AG04450 (cell line): ENCODE measurements at regions not wholly inside any gene's neighbourhood (a gene's known extent, or its start where the extent isn't known, plus 50 kb on each side); places are given as distances from the start of the nearest gene placed in this dataset.

ENCODE experiments used
- CTCF ChIA-PET: fragments of 300-600, 350-600 bp; formaldehyde crosslinking; extraction: SDS; loops from one replicate; lab custom pipeline; 2022; ENCODE audit warnings: antibody characterized with exemption, inconsistent platforms; lab: Charles Lee
- POLR2A ChIA-PET: fragments of 350-600 bp; formaldehyde crosslinking; extraction: SDS; loops from one replicate; lab custom pipeline; 2021; ENCODE audit warnings: antibody characterized with exemption, inconsistent platforms; lab: Yijun Ruan, JAX
- DNase-seq: peaks from one replicate; pipeline ENCODE4 v3.0.0-alpha.2; 2011; ENCODE audit warnings: low read depth, low spot score
- H3K27ac ChIP-seq: one replicate; pipeline ENCODE4 v1.5.1; 2012; ENCODE audit warnings: low read depth, low read length, control low read depth
- H3K27me3 ChIP-seq: one replicate; pipeline ENCODE4 v1.6.0; 2012; ENCODE audit warnings: low read length; ENCODE audit not compliant: control insufficient read depth, insufficient read depth
- H3K4me3 ChIP-seq: 2 replicates; pipeline ENCODE4 v1.5.1; 2011; ENCODE audit warnings: mild to moderate bottlenecking, low read depth, low read length, control low read depth
- H3K9me3 ChIP-seq: 2 replicates; pipeline ENCODE4 v1.5.1; 2012; ENCODE audit warnings: low read length; ENCODE audit not compliant: control insufficient read depth, insufficient read depth
- TF ChIP-seq, protein P1 (sequence below): IDR thresholded peaks from 2 replicates; pipeline ENCODE4 v1.5.1; 2011; ENCODE audit warnings: low read depth, low read length, control low read depth, inconsistent platforms

DNA sequence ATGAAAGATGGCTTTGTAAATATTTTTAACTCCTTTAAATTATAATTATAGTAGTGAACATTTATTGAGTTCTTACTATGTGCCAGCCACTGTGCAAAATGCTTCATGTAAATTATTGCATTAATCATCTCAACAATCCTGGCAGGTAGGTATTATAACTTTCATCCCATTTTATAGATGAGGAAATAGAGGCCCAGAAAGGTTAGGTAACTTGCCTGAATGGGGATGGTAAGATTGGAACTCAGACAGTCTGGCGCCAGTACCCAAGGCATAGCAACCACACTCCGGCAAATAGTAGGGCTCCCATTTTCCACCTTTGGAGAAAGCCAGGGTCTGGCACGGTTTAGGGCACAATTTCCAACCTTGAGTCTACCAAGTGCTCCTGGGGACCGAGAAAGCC is 129.8 kb downstream of the VEGFA start:
- H3K27ac ChIP-seq, result no peak overlapping the region
- peaks cover 3% of the 10 kb centered on the region; the same call in 1 of the 2 replicates for H3K9me3 ChIP-seq
- peaks cover 4% of the 10 kb centered on the region for H3K27me3 ChIP-seq
- POLR2A ChIA-PET, result no interaction called here
- no peak for DNase-seq
- CTCF ChIA-PET, result no interaction called here
- TF ChIP-seq, protein P1, sequence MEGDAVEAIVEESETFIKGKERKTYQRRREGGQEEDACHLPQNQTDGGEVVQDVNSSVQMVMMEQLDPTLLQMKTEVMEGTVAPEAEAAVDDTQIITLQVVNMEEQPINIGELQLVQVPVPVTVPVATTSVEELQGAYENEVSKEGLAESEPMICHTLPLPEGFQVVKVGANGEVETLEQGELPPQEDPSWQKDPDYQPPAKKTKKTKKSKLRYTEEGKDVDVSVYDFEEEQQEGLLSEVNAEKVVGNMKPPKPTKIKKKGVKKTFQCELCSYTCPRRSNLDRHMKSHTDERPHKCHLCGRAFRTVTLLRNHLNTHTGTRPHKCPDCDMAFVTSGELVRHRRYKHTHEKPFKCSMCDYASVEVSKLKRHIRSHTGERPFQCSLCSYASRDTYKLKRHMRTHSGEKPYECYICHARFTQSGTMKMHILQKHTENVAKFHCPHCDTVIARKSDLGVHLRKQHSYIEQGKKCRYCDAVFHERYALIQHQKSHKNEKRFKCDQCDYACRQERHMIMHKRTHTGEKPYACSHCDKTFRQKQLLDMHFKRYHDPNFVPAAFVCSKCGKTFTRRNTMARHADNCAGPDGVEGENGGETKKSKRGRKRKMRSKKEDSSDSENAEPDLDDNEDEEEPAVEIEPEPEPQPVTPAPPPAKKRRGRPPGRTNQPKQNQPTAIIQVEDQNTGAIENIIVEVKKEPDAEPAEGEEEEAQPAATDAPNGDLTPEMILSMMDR, result no peak
- H3K4me3 ChIP-seq, result no peak overlapping the region

DNA sequence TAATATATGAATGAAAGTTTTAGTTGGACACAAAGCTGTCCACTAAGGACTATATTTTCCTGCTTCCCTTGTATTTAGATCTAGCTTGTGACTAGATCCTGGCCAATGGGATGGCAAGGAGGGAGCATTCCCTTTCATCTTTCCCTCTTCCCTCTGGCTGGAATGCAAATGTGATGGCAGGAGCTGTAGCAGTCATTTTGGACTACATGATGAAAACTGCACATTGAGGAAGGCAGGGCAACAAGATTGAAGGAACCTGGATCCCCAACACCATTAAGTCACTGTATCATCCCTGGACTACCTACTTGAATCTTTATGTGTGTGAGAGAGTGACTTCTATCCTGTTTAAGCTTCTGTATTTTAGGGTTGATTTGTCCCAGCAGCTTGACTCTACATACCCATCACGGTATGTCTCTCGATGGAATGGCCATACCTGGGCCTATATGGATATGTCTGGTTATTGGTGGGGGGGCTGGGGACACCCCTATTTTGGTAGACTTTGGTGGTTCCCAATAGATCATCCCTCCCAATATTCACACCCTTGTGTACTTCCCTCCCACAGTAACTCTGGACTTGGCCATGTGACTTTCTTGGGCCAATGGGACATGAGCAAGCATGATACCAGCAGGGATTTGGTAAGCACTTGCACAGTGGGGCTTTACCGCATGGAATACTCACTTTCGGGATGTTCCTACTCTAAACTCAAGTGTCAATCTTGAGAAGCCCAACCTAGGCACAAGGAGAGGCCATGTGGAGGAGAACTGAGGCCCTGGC is 128.5 kb downstream of the VEGFA start:
- Histone ChIP-seq H3K4me3 (no peak overlapping the region), H3K9me3 (peaks cover 3% of the 10 kb centered on the region; the same call in 1 of the 2 replicates), H3K27me3 (peaks cover 4% of the 10 kb centered on the region), H3K27ac (no peak overlapping the region)
- TF ChIP-seq, protein P1, result no peak
- POLR2A ChIA-PET, result no interaction called here
- CTCF ChIA-PET, result interaction anchor here (1.1 kb wide), 1 partner anchor 129 kb away, joined by 5 read pairs; no protein-coding TSS in a partner anchor
- no peak for DNase-seq

DNA sequence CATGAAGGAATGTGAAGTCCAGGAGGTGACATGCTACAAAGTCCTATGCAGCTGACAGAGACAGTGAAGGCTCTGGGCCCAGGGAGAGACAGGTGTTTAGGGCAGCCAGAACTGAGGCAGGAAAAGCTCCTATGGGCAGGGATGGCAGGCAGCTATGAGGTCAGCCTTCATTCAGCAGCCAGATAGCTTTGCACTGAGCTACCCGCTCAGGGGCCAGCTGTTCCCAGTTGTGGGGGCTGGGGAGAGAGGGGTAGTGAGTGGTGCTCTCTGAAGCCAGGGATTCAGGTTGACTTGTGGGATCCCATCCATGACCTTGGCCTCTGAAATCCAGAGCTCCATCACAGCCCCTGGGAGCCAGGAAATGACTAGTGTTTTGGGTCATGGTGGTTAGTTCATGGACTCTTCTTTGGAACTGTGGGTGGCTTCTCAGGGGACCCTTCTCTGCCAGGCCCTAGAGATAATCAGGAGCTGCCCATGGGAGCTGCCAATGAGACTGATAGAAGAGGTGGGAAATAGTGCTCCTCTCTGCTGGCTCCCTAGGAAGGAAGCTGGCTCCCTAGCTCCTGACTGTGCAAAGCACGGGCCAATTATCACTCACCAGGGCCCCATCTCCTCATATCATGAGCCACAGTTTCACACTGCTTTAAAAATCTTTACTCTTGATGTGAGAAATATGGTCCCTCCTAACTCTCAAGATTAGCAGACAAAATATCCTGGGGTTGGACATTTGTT is 127.7 kb downstream of the VEGFA start:
- ChIA-PET POLR2A (no interaction called here), CTCF (interaction anchor here (1.1 kb wide), 1 partner anchor 128 kb away, joined by 5 read pairs; no protein-coding TSS in a partner anchor)
- H3K9me3 ChIP-seq, result peaks cover 3% of the 10 kb centered on the region; the same call in 1 of the 2 replicates
- DNase-seq, result no peak
- TF ChIP-seq, protein P1, result no peak
- H3K27me3 ChIP-seq, result peaks cover 4% of the 10 kb centered on the region
- no peak overlapping the region for H3K4me3 ChIP-seq
- no peak overlapping the region for H3K27ac ChIP-seq

DNA sequence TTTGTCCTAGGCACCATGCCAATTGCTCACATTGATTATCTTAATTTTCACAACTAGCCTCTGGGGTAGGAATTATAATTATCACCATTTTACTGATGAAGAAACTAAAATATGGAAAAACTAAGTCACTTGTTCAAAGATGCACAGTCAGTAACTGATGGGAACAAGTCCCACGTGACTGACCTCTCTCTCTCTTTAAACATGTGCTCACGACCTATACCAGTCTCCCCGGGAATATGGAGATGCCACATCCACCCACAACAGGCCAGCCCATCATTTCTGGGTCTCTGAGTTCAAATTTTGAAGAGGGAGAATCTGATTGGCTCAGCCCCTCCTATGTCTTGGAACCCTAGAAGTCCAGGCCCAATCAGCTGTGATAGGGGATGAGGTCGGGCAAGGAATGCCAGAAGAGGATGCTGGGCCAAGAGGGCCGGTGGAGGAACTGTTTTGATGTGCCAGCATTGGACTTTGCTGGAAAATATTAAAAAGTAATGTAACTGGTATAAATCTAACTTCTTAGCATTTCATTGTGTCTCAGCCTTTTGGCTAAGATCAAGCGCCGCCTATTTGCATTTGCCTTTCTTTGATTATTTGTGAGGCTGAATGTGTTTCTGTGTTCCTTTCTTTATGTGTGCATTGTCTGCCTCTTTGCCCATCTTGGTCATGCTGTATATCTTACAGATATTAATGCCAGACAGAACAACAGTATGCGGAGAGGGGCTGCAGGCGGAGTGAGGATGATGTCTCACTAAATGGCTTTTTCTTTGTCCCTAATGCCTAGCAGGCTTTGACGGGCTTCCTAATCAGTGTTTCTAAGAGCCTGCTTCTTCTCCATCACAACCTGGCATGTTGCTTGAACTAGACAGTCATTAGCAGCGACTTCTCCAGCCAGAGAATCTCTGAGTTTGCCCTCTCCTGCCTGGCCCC is 126.6 kb downstream of the VEGFA start:
- H3K27ac ChIP-seq, result no peak overlapping the region
- POLR2A ChIA-PET, result no interaction called here

More for the DNA sequence above, 126.6 kb downstream of the VEGFA start:
- TF ChIP-seq, protein P1, result no peak
- H3K27me3 ChIP-seq, result peaks cover 4% of the 10 kb centered on the region
- H3K4me3 ChIP-seq, result no peak overlapping the region
- CTCF ChIA-PET, result interaction anchor here (0.9 kb wide), 1 partner anchor 122 kb away, joined by 3 read pairs; no protein-coding TSS in a partner anchor
- H3K9me3 ChIP-seq, result peaks cover 3% of the 10 kb centered on the region; the same call in 1 of the 2 replicates
- no peak for DNase-seq
